ENCODE measurements at regions not wholly inside any gene's neighbourhood (a gene's known extent, or its start where the extent isn't known, plus 50 kb on each side); places are given as distances from the start of the nearest gene placed in this dataset.

GRCh38 chr3:177353140-177353539, 155.9 kb upstream of the TBL1XR1 start:
- TF ChIP-seq, protein P1, sequence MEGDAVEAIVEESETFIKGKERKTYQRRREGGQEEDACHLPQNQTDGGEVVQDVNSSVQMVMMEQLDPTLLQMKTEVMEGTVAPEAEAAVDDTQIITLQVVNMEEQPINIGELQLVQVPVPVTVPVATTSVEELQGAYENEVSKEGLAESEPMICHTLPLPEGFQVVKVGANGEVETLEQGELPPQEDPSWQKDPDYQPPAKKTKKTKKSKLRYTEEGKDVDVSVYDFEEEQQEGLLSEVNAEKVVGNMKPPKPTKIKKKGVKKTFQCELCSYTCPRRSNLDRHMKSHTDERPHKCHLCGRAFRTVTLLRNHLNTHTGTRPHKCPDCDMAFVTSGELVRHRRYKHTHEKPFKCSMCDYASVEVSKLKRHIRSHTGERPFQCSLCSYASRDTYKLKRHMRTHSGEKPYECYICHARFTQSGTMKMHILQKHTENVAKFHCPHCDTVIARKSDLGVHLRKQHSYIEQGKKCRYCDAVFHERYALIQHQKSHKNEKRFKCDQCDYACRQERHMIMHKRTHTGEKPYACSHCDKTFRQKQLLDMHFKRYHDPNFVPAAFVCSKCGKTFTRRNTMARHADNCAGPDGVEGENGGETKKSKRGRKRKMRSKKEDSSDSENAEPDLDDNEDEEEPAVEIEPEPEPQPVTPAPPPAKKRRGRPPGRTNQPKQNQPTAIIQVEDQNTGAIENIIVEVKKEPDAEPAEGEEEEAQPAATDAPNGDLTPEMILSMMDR (IDR thresholded peaks at IDR 0.05; ENCODE audit: extremely low read depth in 1 of 2, insufficient read depth in 1 of 2, low read depth in 1 of 2, low read length in 2 of 2), result no peak
- TF ChIP-seq POLR2A (IDR thresholded peaks at IDR 0.05; ENCODE audit: low read depth, low read length), result no peak
- no peak for TF ChIP-seq POLR2AphosphoS5 (IDR thresholded peaks at IDR 0.05; ENCODE audit: insufficient read depth, low read depth, low read length)
- no peak for TF ChIP-seq EZH2 (IDR thresholded peaks at IDR 0.05; ENCODE audit: borderline replicate concordance, low read depth, low read length, severe bottlenecking)
- TF ChIP-seq MYC (IDR thresholded peaks at IDR 0.05; ENCODE audit: low read depth, low read length), result no peak
- TF ChIP-seq MAX (IDR thresholded peaks at IDR 0.05; ENCODE audit: insufficient read depth, insufficient read length), result no peak
- TF ChIP-seq JUN (IDR thresholded peaks at IDR 0.05; ENCODE audit: borderline replicate concordance, insufficient read depth, insufficient read length, low read depth), result no peak
- no peak for TF ChIP-seq GATA2 (IDR thresholded peaks at IDR 0.05; ENCODE audit: insufficient read depth, insufficient read length, low read depth, low read length)
- TF ChIP-seq FOS (IDR thresholded peaks at IDR 0.05; ENCODE audit: borderline replicate concordance, insufficient read depth, low read length), result no peak
